Transverse colon (tissue), 4 donors: ENCODE measurements at regions not wholly inside any gene's neighbourhood (a gene's known extent, or its start where the extent isn't known, plus 50 kb on each side); places are given as distances from the start of the nearest gene placed in this dataset.

Experiments used
- DNase-seq: peaks from one replicate; pipeline ENCODE4 v3.0.0-alpha.2; 2019
- H3K27ac ChIP-seq, 4 donors: fragments of 200-600 bp; sonication (generic); 2 replicates each; pipeline ENCODE4 v1.5.1; 2016 to 2018; ENCODE audit warnings: inconsistent platforms in 4 of 4
- H3K27me3 ChIP-seq: fragments of 200-600 bp; sonication (generic); 2 replicates; pipeline ENCODE4 v1.5.1; 2017; ENCODE audit warnings: inconsistent platforms
- H3K36me3 ChIP-seq, 4 donors: fragments of 200-600 bp; sonication (generic); 2 replicates each; pipeline ENCODE4 v1.5.1; 2017 to 2019; ENCODE audit warnings: inconsistent platforms in 4 of 4
- H3K4me1 ChIP-seq, 4 donors: fragments of 200-600 bp; sonication (generic); 2 replicates each; pipeline ENCODE4 v1.5.1; 2017 to 2020; ENCODE audit warnings: inconsistent platforms in 4 of 4
- H3K4me3 ChIP-seq, 4 donors: fragments of 200-600 bp; sonication (generic); 1 replicate in 1 of 4; 2 replicates in 3 of 4; pipeline versions ENCODE4 v1.5.1 to v1.6.1; 2017 to 2019; ENCODE audit warnings: inconsistent platforms in 4 of 4
- H3K9me3 ChIP-seq, 2 donors: fragments of 200-600 bp; sonication (generic); 2 replicates each; pipeline ENCODE4 v1.5.1; 2017 to 2019; ENCODE audit warnings: inconsistent platforms in 2 of 2
- CTCF ChIP-seq, 5 experiments: fragments of 200-600 bp in 3 of 5; fragments of 450-650 bp in 2 of 5; sonication (generic) in 3 of 5; IDR thresholded peaks; 1 replicate in 2 of 5; 2 replicates in 3 of 5; pipeline ENCODE4 v1.5.1; 2016 to 2017; ENCODE audit warnings: antibody characterized with exemption in 5 of 5, inconsistent platforms in 3 of 5, mild to moderate bottlenecking in 2 of 5, moderate library complexity in 1 of 5
- EP300 ChIP-seq: sonication (generic); formaldehyde crosslinking; IDR thresholded peaks from one replicate; pipeline ENCODE4 v1.6.1; 2017; ENCODE audit warnings: antibody characterized with exemption, low read depth
- POLR2A ChIP-seq: fragments of 450-650 bp; IDR thresholded peaks from one replicate; pipeline ENCODE4 v1.6.1; 2016; ENCODE audit warnings: antibody characterized with exemption, mild to moderate bottlenecking, moderate library complexity
- POLR2AphosphoS5 ChIP-seq, 3 donors: sonication (generic); formaldehyde crosslinking; IDR thresholded peaks; one replicate each; pipeline ENCODE4 v1.6.1; 2016; ENCODE audit warnings: antibody characterized with exemption in 3 of 3
- WGBS, 2 donors: methylation state at CpG; one replicate each; pipeline ENCODE4 v1.1.5; 2018; ENCODE audit warnings: low coverage in 1 of 2; 5-methylcytosine and 5-hydroxymethylcytosine counted together
- in situ Hi-C, 4 donors: fragments of 200-750 bp; cut with MboI; loops; one replicate each; pipeline versions ENCODE4 v1.15.0 to v1.15.1; 2017; ENCODE audit warnings: low sequenced_read_pairs in 3 of 4, low pct_ligation_motif_present in 1 of 4, low pct_unique_long_range_greater_than_20kb in 1 of 4
- intact Hi-C: fragments of 100-400 bp; cut with DNase I; formaldehyde crosslinking; loops from one replicate; pipeline ENCODE4 v1.15.1; 2023; ENCODE audit warnings: low total_unique reads

GRCh38 chr1:191320062-191320461 is 838.2 kb upstream of the RGS18 start:
- H3K9me3 ChIP-seq: no peaks in the 10 kb centered on the region
- TF ChIP-seq POLR2AphosphoS5 (IDR thresholded peaks at IDR 0.05): no peak
- no peak for TF ChIP-seq CTCF (IDR thresholded peaks at IDR 0.05)
- no peak for TF ChIP-seq EP300
- intact Hi-C loops: no loop called here
- WGBS, 2 donors: 62 to 63% methylated on average over 2 of the region's 2 CpGs
- H3K4me3 ChIP-seq: no peak overlapping the region
- H3K36me3 ChIP-seq: no peaks in the 10 kb centered on the region
- DNase-seq: no peak
- H3K27me3 ChIP-seq: no peaks in the 10 kb centered on the region
- H3K27ac ChIP-seq: no peak overlapping the region
- in situ Hi-C loops: no loop called here
- no peaks in the 10 kb centered on the region for H3K4me1 ChIP-seq

- intact Hi-C loops: no loop called here
- Histone ChIP-seq H3K27me3 (no peaks in the 10 kb centered on the region), H3K27ac (no peak overlapping the region), H3K9me3 (no peaks in the 10 kb centered on the region), H3K4me3 (no peak overlapping the region), H3K4me1 (no peaks in the 10 kb centered on the region), H3K36me3 (no peaks in the 10 kb centered on the region)
- no peak for DNase-seq
- 71 to 79% methylated on average over 2 to 4 of the region's 4 CpGs for whole genome bisulfite sequencing, 2 donors
- TF ChIP-seq EP300 (no peak), CTCF (IDR thresholded peaks at IDR 0.05) (no peak), POLR2AphosphoS5 (IDR thresholded peaks at IDR 0.05) (no peak)
- in situ Hi-C loops: no loop called here
Measured at GRCh38 chr1:191327868-191328267, 830.4 kb upstream of the RGS18 start.

GRCh38 chr1:191343816-191344215 is 814.4 kb upstream of the RGS18 start:
- H3K36me3 ChIP-seq: no peaks in the 10 kb centered on the region
- H3K4me1 ChIP-seq: no peaks in the 10 kb centered on the region
- no peaks in the 10 kb centered on the region for H3K9me3 ChIP-seq
- intact Hi-C loops: no loop called here
- H3K27ac ChIP-seq: no peak overlapping the region
- in situ Hi-C loops: no loop called here
- 44% methylated on average over 1 of the region's 1 CpG; no CpG with 5 or more reads in 1 of the 2 donors for WGBS, 2 donors
- H3K27me3 ChIP-seq: no peaks in the 10 kb centered on the region
- no peak for DNase-seq
- no peak overlapping the region for H3K4me3 ChIP-seq
- no peak for TF ChIP-seq POLR2AphosphoS5 (IDR thresholded peaks at IDR 0.05)
- no peak for TF ChIP-seq POLR2A
- no peak for TF ChIP-seq EP300
- no peak for TF ChIP-seq CTCF (IDR thresholded peaks at IDR 0.05)

- no peak overlapping the region for H3K4me3 ChIP-seq
- H3K36me3 ChIP-seq: no peaks in the 10 kb centered on the region
- 57 to 60% methylated on average over 3 of the region's 3 CpGs for WGBS, 2 donors
- intact Hi-C loops: no loop called here
- in situ Hi-C loops: no loop called here
- no peak overlapping the region for H3K27ac ChIP-seq
- DNase-seq: no peak
- no peaks in the 10 kb centered on the region for H3K4me1 ChIP-seq
- no peaks in the 10 kb centered on the region for H3K9me3 ChIP-seq
- H3K27me3 ChIP-seq: no peaks in the 10 kb centered on the region
- no peak for TF ChIP-seq CTCF (IDR thresholded peaks at IDR 0.05)
- TF ChIP-seq POLR2AphosphoS5 (IDR thresholded peaks at IDR 0.05): no peak
- no peak for TF ChIP-seq EP300
- TF ChIP-seq POLR2A: no peak
Measured at GRCh38 chr1:191346381-191346780, 811.9 kb upstream of the RGS18 start.
